Astrocyte of the cerebellum (primary cell): ENCODE measurements at regions not wholly inside any gene's neighbourhood (a gene's known extent, or its start where the extent isn't known, plus 50 kb on each side); places are given as distances from the start of the nearest gene placed in this dataset.
"Not testable (repeated sequence)": the region's sequence is repeated elsewhere in the genome, so short reads cannot be mapped to it uniquely, and the experiment has no call there.

Source experiments
- DNase-seq: peaks from one replicate; pipeline ENCODE4 v3.0.0-alpha.2; 2011; ENCODE audit warnings: low read depth
- H3K4me3 ChIP-seq: 2 replicates; pipeline ENCODE4 v1.5.1; 2011; ENCODE audit warnings: mild to moderate bottlenecking, low read depth, low read length, moderate library complexity
- CTCF ChIP-seq: IDR thresholded peaks from 2 replicates; pipeline ENCODE4 v1.5.1; 2012; ENCODE audit warnings: low read length, low read depth, moderate library complexity, mild to moderate bottlenecking; ENCODE audit errors: missing control alignments
- in situ Hi-C: cut with HindIII; loops from 2 replicates; pipeline ENCODE4 v1.10.0; 2017; ENCODE audit warnings: low sequenced_read_pairs

DNA sequence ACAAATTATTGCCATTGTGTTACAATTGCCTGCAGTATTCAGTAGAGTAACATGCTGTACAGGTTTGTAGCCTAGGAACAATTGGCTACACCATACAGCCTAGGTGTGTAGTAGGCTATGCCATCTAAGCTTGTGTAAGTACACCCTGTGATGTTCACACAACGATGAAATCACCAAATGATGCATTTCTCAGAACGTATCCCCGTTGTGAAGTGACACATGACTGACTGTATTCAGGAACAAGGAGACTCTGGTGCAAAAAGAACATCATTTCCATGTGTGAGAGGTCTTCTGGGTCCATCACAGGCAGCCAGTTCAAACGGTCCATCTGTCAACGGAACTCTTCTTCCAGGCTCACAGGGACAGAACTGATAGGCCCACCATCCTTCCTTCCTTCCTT is 263.7 kb downstream of the ANAPC1 start:
- no peak for TF ChIP-seq CTCF
- DNase-seq: no peak
- no peak overlapping the region for H3K4me3 ChIP-seq
- in situ Hi-C loops: no loop called here

DNA sequence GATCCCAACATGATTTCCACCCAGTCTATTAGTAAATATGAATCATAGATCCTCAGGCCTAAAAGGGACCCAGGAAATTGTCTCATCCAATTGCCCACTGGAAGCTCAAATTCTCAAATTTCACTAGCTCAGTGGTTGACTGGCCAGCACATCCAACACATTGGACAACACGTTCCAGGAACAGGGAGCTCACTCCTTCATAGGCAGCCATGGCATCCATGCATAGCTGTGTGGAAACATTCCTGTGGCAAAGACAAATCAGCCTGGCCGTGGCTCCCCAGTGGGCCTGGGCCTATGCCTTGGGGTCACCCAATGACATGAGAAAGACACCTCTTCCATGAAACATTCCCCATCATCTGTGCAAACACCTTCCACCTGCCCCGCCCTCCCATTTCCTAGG is 261.1 kb downstream of the ANAPC1 start:
- TF ChIP-seq CTCF: no peak
- in situ Hi-C loops: no loop called here
- H3K4me3 ChIP-seq: no peak overlapping the region
- no peak for DNase-seq

GRCh38 chr2:111623380-111623779 is 260.6 kb downstream of the ANAPC1 start:
- no peak for DNase-seq
- in situ Hi-C loops: no loop called here

GRCh38 chr2:111624411-111625156 is 259.4 kb downstream of the ANAPC1 start:
- no peak for TF ChIP-seq CTCF
- no peak for DNase-seq
- in situ Hi-C loops: no loop called here
- no peak overlapping the region for H3K4me3 ChIP-seq

More at GRCh38 chr2:111623380-111623779, 260.6 kb downstream of the ANAPC1 start:
- H3K4me3 ChIP-seq: no peak overlapping the region
- TF ChIP-seq CTCF: no peak

- H3K4me3 ChIP-seq, in situ Hi-C loops: not testable (repeated sequence)
Measured at GRCh38 chr2:111625157-111625537, 258.8 kb downstream of the ANAPC1 start.

GRCh38 chr2:111626037-111626864 is 257.7 kb downstream of the ANAPC1 start:
- in situ Hi-C loops: no loop called here
- no peak for DNase-seq

More at GRCh38 chr2:111625157-111625537, 258.8 kb downstream of the ANAPC1 start:
- not testable (repeated sequence) for DNase-seq

More at GRCh38 chr2:111626037-111626864, 257.7 kb downstream of the ANAPC1 start:
- no peak overlapping the region for H3K4me3 ChIP-seq
- TF ChIP-seq CTCF: no peak
